ENCODE measurements at regions not wholly inside any gene's neighbourhood (a gene's known extent, or its start where the extent isn't known, plus 50 kb on each side); places are given as distances from the start of the nearest gene placed in this dataset.

DNA sequence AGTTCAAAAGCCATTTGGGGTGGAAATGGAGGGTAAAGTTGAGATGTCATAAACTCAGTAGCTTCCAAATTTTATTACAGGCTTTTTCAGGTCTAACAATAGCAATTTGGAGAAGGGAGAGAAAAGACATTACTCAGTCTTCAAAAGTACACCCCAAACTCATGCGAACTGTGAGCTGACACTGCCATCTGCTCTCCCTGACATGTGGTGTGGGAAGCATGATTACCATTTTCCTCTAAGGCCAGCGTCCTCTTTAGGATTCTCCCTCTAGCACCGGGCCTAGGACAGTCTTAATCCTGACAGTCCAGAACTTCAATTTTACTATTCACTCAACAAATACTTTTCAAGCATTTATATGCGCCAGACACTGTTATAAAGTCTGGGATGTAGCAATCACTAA is 536.0 kb upstream of the JARID2 start:
- Histone ChIP-seq H3K9ac (ENCODE audit: insufficient read depth, low read length) (no peak overlapping the region), H3K79me2 (ENCODE audit: control insufficient read depth, insufficient read depth, low read length) (no peaks in the 10 kb centered on the region), H3K27ac (ENCODE audit: insufficient read depth, low read length) (peak overlapping the region; percentile 86), H3K4me2 (ENCODE audit: extremely low read depth, insufficient read depth, low read length) (no peak overlapping the region), H3K36me3 (ENCODE audit: control insufficient read depth, insufficient read depth, low read length) (no peaks in the 10 kb centered on the region), H3K4me1 (ENCODE audit: control insufficient read depth, extremely low read depth, insufficient read depth, low read length) (peaks cover 23% of the 10 kb centered on the region), H3K27me3 (ENCODE audit: control insufficient read depth, insufficient read depth, low read length) (no peaks in the 10 kb centered on the region), H2AFZ (ENCODE audit: low read length) (no peak overlapping the region), H3K4me3 (replicated peaks in 1 of 4; ENCODE audit: control extremely low read depth in 1 of 4, insufficient read depth in 1 of 4, low read depth in 3 of 4, low read length in 4 of 4) (no peak overlapping the region), H4K20me1 (ENCODE audit: control insufficient read depth, extremely low read depth, insufficient read depth, low read length) (no peaks in the 10 kb centered on the region), H3K9me3 (ENCODE audit: control insufficient read depth, insufficient read depth, low read depth, low read length) (no peaks in the 10 kb centered on the region)
- no peak for TF ChIP-seq CTCF (conservative IDR thresholded peaks at IDR 0.05 in 1 of 2, IDR thresholded peaks at IDR 0.05 in 1 of 2; ENCODE audit: low read depth in 1 of 2, low read length in 2 of 2)
- TF ChIP-seq EZH2 (IDR thresholded peaks at IDR 0.05; ENCODE audit: low read length, missing control alignments) = no peak
- DNase-seq (ENCODE audit: low read depth in 2 of 2) = no peak

GRCh38 chr6:14710421-14710820 is 535.4 kb upstream of the JARID2 start:
- no peaks in the 10 kb centered on the region for H3K9me3 ChIP-seq (ENCODE audit: control insufficient read depth, insufficient read depth, low read depth, low read length)
- no peak overlapping the region for H3K4me3 ChIP-seq (replicated peaks in 1 of 4; ENCODE audit: control extremely low read depth in 1 of 4, insufficient read depth in 1 of 4, low read depth in 3 of 4, low read length in 4 of 4)
- TF ChIP-seq EZH2 (IDR thresholded peaks at IDR 0.05; ENCODE audit: low read length, missing control alignments) (no peak), CTCF (conservative IDR thresholded peaks at IDR 0.05 in 1 of 2, IDR thresholded peaks at IDR 0.05 in 1 of 2; ENCODE audit: low read depth in 1 of 2, low read length in 2 of 2) (no peak)
- no peaks in the 10 kb centered on the region for H3K36me3 ChIP-seq (ENCODE audit: control insufficient read depth, insufficient read depth, low read length)
- no peak for DNase-seq (ENCODE audit: low read depth in 2 of 2)
- H3K4me1 ChIP-seq (ENCODE audit: control insufficient read depth, extremely low read depth, insufficient read depth, low read length) = peaks cover 23% of the 10 kb centered on the region
- no peaks in the 10 kb centered on the region for H4K20me1 ChIP-seq (ENCODE audit: control insufficient read depth, extremely low read depth, insufficient read depth, low read length)
- no peak overlapping the region for H2AFZ ChIP-seq (ENCODE audit: low read length)
- H3K9ac ChIP-seq (ENCODE audit: insufficient read depth, low read length) = no peak overlapping the region
- H3K79me2 ChIP-seq (ENCODE audit: control insufficient read depth, insufficient read depth, low read length) = no peaks in the 10 kb centered on the region
- no peak overlapping the region for H3K4me2 ChIP-seq (ENCODE audit: extremely low read depth, insufficient read depth, low read length)
- no peaks in the 10 kb centered on the region for H3K27me3 ChIP-seq (ENCODE audit: control insufficient read depth, insufficient read depth, low read length)
- H3K27ac ChIP-seq (ENCODE audit: insufficient read depth, low read length) = peak overlapping the region; percentile 86

GRCh38 chr6:14711056-14711703 is 534.7 kb upstream of the JARID2 start:
- Histone ChIP-seq H3K27ac (ENCODE audit: insufficient read depth, low read length) (peak overlapping the region; percentile 86), H3K9ac (ENCODE audit: insufficient read depth, low read length) (no peak overlapping the region), H3K4me1 (ENCODE audit: control insufficient read depth, extremely low read depth, insufficient read depth, low read length) (peaks cover 19% of the 10 kb centered on the region)

More at GRCh38 chr6:14711056-14711703, 534.7 kb upstream of the JARID2 start:
- H3K4me2 ChIP-seq (ENCODE audit: extremely low read depth, insufficient read depth, low read length) = no peak overlapping the region
- H3K79me2 ChIP-seq (ENCODE audit: control insufficient read depth, insufficient read depth, low read length) = no peaks in the 10 kb centered on the region
- H3K36me3 ChIP-seq (ENCODE audit: control insufficient read depth, insufficient read depth, low read length) = no peaks in the 10 kb centered on the region
- DNase-seq (ENCODE audit: low read depth in 2 of 2) = peak; percentile 72 to 88
- no peak for TF ChIP-seq EZH2 (IDR thresholded peaks at IDR 0.05; ENCODE audit: low read length, missing control alignments)
- peak; percentile 65 to 71 for TF ChIP-seq CTCF (conservative IDR thresholded peaks at IDR 0.05 in 1 of 2, IDR thresholded peaks at IDR 0.05 in 1 of 2; ENCODE audit: low read depth in 1 of 2, low read length in 2 of 2)
- no peak overlapping the region for H3K4me3 ChIP-seq (replicated peaks in 1 of 4; ENCODE audit: control extremely low read depth in 1 of 4, insufficient read depth in 1 of 4, low read depth in 3 of 4, low read length in 4 of 4)
- no peaks in the 10 kb centered on the region for H4K20me1 ChIP-seq (ENCODE audit: control insufficient read depth, extremely low read depth, insufficient read depth, low read length)
- H3K27me3 ChIP-seq (ENCODE audit: control insufficient read depth, insufficient read depth, low read length) = no peaks in the 10 kb centered on the region
- no peak overlapping the region for H2AFZ ChIP-seq (ENCODE audit: low read length)
- H3K9me3 ChIP-seq (ENCODE audit: control insufficient read depth, insufficient read depth, low read depth, low read length) = no peaks in the 10 kb centered on the region
